HEK293 (cell line): ENCODE measurements at regions not wholly inside any gene's neighbourhood (a gene's known extent, or its start where the extent isn't known, plus 50 kb on each side); places are given as distances from the start of the nearest gene placed in this dataset.

Experiments used
- CTCF ChIP-seq: fragments of 450-650 bp; formaldehyde crosslinking; IDR thresholded peaks from 2 replicates; pipeline ENCODE4 v1.5.1; 2016; ENCODE audit warnings: missing biosample characterization, missing genetic modification characterization
- HOXA7 ChIP-seq: sonication (generic); formaldehyde crosslinking; IDR thresholded peaks from 2 replicates; pipeline ENCODE4 v1.8.1; 2022; ENCODE audit warnings: missing genetic modification reagents, borderline replicate concordance
- INSM2 ChIP-seq: fragments of 450-650 bp; formaldehyde crosslinking; IDR thresholded peaks from 2 replicates; pipeline ENCODE4 v1.5.1; 2016; ENCODE audit warnings: missing biosample characterization, missing genetic modification characterization
- KLF17 ChIP-seq: fragments of 450-650 bp; formaldehyde crosslinking; IDR thresholded peaks from 2 replicates; pipeline ENCODE4 v1.5.1; 2016; ENCODE audit warnings: missing biosample characterization, missing genetic modification characterization
- PRDM10 ChIP-seq: fragments of 450-650 bp; formaldehyde crosslinking; IDR thresholded peaks from 2 replicates; pipeline ENCODE4 v1.5.1; 2016; ENCODE audit warnings: missing biosample characterization, missing genetic modification characterization
- RBAK ChIP-seq: fragments of 450-650 bp; formaldehyde crosslinking; IDR thresholded peaks from 2 replicates; pipeline ENCODE4 v1.5.1; 2016; ENCODE audit warnings: missing biosample characterization, missing genetic modification characterization
- ZBTB8A ChIP-seq: fragments of 450-650 bp; formaldehyde crosslinking; IDR thresholded peaks from 2 replicates; pipeline ENCODE4 v1.5.1; 2016; ENCODE audit warnings: missing biosample characterization, missing genetic modification characterization
- ZIC2 ChIP-seq: fragments of 450-650 bp; formaldehyde crosslinking; IDR thresholded peaks from 2 replicates; pipeline ENCODE4 v1.5.1; 2016; ENCODE audit warnings: missing biosample characterization, missing genetic modification characterization
- ZNF169 ChIP-seq: fragments of 450-650 bp; formaldehyde crosslinking; IDR thresholded peaks from 2 replicates; pipeline ENCODE4 v1.5.1; 2016; ENCODE audit warnings: missing biosample characterization, missing genetic modification characterization
- ZNF18 ChIP-seq: fragments of 450-650 bp; formaldehyde crosslinking; IDR thresholded peaks from 2 replicates; pipeline ENCODE4 v1.5.1; 2016; ENCODE audit warnings: missing biosample characterization, missing genetic modification characterization
- ZNF24 ChIP-seq: fragments of 450-650 bp; formaldehyde crosslinking; IDR thresholded peaks from 2 replicates; pipeline ENCODE4 v1.5.1; 2016; ENCODE audit warnings: missing biosample characterization, missing genetic modification characterization
- ZNF785 ChIP-seq: fragments of 450-650 bp; formaldehyde crosslinking; IDR thresholded peaks from 2 replicates; pipeline ENCODE4 v1.5.1; 2016; ENCODE audit warnings: missing biosample characterization, missing genetic modification characterization
- ZNF792 ChIP-seq: fragments of 450-650 bp; formaldehyde crosslinking; IDR thresholded peaks from 2 replicates; pipeline ENCODE4 v1.5.1; 2016; ENCODE audit warnings: missing biosample characterization, missing genetic modification characterization

- TF ChIP-seq INSM2 (tag by site-specific recombination) (no peak), ZBTB8A (no peak), CTCF (tag by site-specific recombination) (no peak), ZNF24 (tag by site-specific recombination) (no peak), ZNF785 (tag by site-specific recombination) (no peak), ZNF169 (no peak), RBAK (tag by site-specific recombination) (no peak), PRDM10 (tag by site-specific recombination) (no peak), ZNF792 (tag by site-specific recombination) (no peak), ZIC2 (tag by site-specific recombination) (no peak), ZNF18 (tag by site-specific recombination) (no peak), HOXA7 (CRISPR knock-in tag) (no peak), KLF17 (tag by site-specific recombination) (no peak)
Measured at GRCh38 chr3:168714609-168715240, 619.0 kb upstream of the GOLIM4 start.
